B cell (primary cell): ENCODE measurements at regions not wholly inside any gene's neighbourhood (a gene's known extent, or its start where the extent isn't known, plus 50 kb on each side); places are given as distances from the start of the nearest gene placed in this dataset.

Experiments
- ATAC-seq: fragments of 200-7000 bp; cut with Tn5 transposase; one replicate; pipeline ENCODE4 v1.10.0; 2021; ENCODE audit warnings: low read depth, mild to moderate bottlenecking, moderate number of reproducible peaks, moderate library complexity
- CTCF ChIA-PET: fragments of 350-600 bp; sonication (Branson Sonifier 250); formaldehyde crosslinking; loops from one replicate; lab custom pipeline; 2021; ENCODE audit warnings: antibody characterized with exemption, inconsistent platforms; lab: Charles Lee
- POLR2A ChIA-PET: fragments of 350-600 bp; sonication (Branson Sonifier 250); formaldehyde crosslinking; loops from one replicate; lab custom pipeline; 2021; ENCODE audit warnings: antibody characterized with exemption; lab: Charles Lee
- DNase-seq: peaks from one replicate; pipeline ENCODE4 v3.0.0; 2013
- H2AFZ ChIP-seq: 2 replicates; pipeline ENCODE4 v1.6.1; 2012; ENCODE audit warnings: mild to moderate bottlenecking, low read depth, low read length; ENCODE audit not compliant: insufficient read depth, poor library complexity, severe bottlenecking
- H3K27ac ChIP-seq, 2 donors: 1 replicate in 1 of 2; 2 replicates in 1 of 2; pipeline ENCODE4 v1.5.1; 2012 to 2013; ENCODE audit warnings: low read length in 2 of 2, mild to moderate bottlenecking in 2 of 2, moderate library complexity in 1 of 2
- H3K27me3 ChIP-seq, 4 experiments: fragments of 200-600 bp in 1 of 4; sonication (generic) in 1 of 4; replicated peaks in 1 of 4; 1 replicate in 2 of 4; 2 replicates in 2 of 4; pipeline versions ENCODE4 v1.6.1 to v1.7.0; 2013 to 2016; ENCODE audit warnings: low read length in 3 of 4, mild to moderate bottlenecking in 2 of 4, mixed read lengths in 1 of 4, moderate library complexity in 1 of 4; ENCODE audit not compliant: insufficient read depth in 4 of 4, control insufficient read depth in 3 of 4; ENCODE audit errors: control extremely low read depth in 1 of 4
- H3K36me3 ChIP-seq, 2 experiments: replicated peaks in 1 of 2; 1 replicate in 1 of 2; 2 replicates in 1 of 2; pipeline versions ENCODE4 v1.6.1 to v1.7.1; 2013; ENCODE audit warnings: low read length in 1 of 2; ENCODE audit not compliant: insufficient read depth in 2 of 2, control insufficient read depth in 1 of 2; ENCODE audit errors: control extremely low read depth in 1 of 2, extremely low read depth in 1 of 2
- H3K4me1 ChIP-seq, 2 donors: fragments of 200-600 bp in 1 of 2; sonication (generic) in 1 of 2; 1 replicate in 1 of 2; 2 replicates in 1 of 2; pipeline versions ENCODE4 v1.5.1 to v1.6.1; 2013 to 2017; ENCODE audit warnings: low read length in 2 of 2; ENCODE audit not compliant: control insufficient read depth in 2 of 2, insufficient read depth in 2 of 2
- H3K4me2 ChIP-seq: replicated peaks from 2 replicates; pipeline ENCODE3; 2012; ENCODE audit warnings: mild to moderate bottlenecking, low read depth, low read length; ENCODE audit not compliant: poor library complexity, severe bottlenecking
- H3K4me3 ChIP-seq, 5 experiments: fragments of 200-600 bp in 1 of 5; sonication (generic) in 1 of 5; 1 replicate in 3 of 5; 2 replicates in 2 of 5; pipeline versions ENCODE4 v1.5.1 to v1.7.0; 2011 to 2016; ENCODE audit warnings: low read length in 4 of 5, mild to moderate bottlenecking in 4 of 5, low read depth in 2 of 5, control low read depth in 1 of 5, moderate library complexity in 1 of 5; ENCODE audit not compliant: insufficient read depth in 1 of 5; ENCODE audit errors: control extremely low read depth in 1 of 5, extremely low read depth in 1 of 5
- H3K79me2 ChIP-seq: fragments of 200-600 bp; sonication (generic); one replicate; pipeline ENCODE4 v1.6.0; 2016; ENCODE audit warnings: low read length; ENCODE audit not compliant: control insufficient read depth, insufficient read depth
- H3K9ac ChIP-seq: fragments of 200-600 bp; sonication (generic); 2 replicates; pipeline ENCODE4 v1.6.1; 2017; ENCODE audit warnings: mild to moderate bottlenecking, low read length, moderate library complexity
- H3K9me3 ChIP-seq, 3 donors: one replicate each; pipeline versions ENCODE4 v1.6.1 to v1.7.1; 2013; ENCODE audit warnings: low read length in 2 of 3; ENCODE audit not compliant: control insufficient read depth in 2 of 3, insufficient read depth in 1 of 3; ENCODE audit errors: control extremely low read depth in 1 of 3
- H4K20me1 ChIP-seq: 2 replicates; pipeline ENCODE4 v1.6.0; 2012; ENCODE audit warnings: mild to moderate bottlenecking, low read length; ENCODE audit not compliant: insufficient read depth, control insufficient read depth, poor library complexity, severe bottlenecking
- H3K27ac Mint-ChIP-seq: one replicate; pipeline ENCODE4 v1.8.0; 2021; ENCODE audit warnings: mixed read lengths
- H3K27me3 Mint-ChIP-seq: one replicate; pipeline ENCODE4 v1.8.0; 2021; ENCODE audit warnings: mixed read lengths
- H3K4me1 Mint-ChIP-seq: one replicate; pipeline ENCODE4 v1.8.0; 2021; ENCODE audit warnings: mixed read lengths
- H3K4me3 Mint-ChIP-seq: one replicate; pipeline ENCODE4 v1.8.0; 2021; ENCODE audit warnings: mixed read lengths
- H3K9me3 Mint-ChIP-seq: one replicate; pipeline ENCODE4 v1.8.0; 2022; ENCODE audit warnings: mixed read lengths; ENCODE audit not compliant: insufficient read depth
- EZH2 ChIP-seq: IDR thresholded peaks from 2 replicates; pipeline ENCODE4 v1.6.1; 2012; ENCODE audit warnings: borderline replicate concordance, low read depth, mild to moderate bottlenecking, moderate library complexity, low read length; ENCODE audit not compliant: insufficient read depth, poor library complexity, severe bottlenecking
- WGBS: methylation state at CpG from one replicate; pipeline ENCODE4 v1.1.5; 2013; ENCODE audit warnings: missing lambda C conversion rate; ENCODE audit not compliant: insufficient coverage; 5-methylcytosine and 5-hydroxymethylcytosine counted together
- intact Hi-C: fragments of 100-400 bp; cut with micrococcal nuclease; formaldehyde crosslinking; loops from one replicate; pipeline ENCODE4 v1.10.0; 2022
- TF ChIP-seq, protein P1 (sequence below): fragments of 200-600 bp; IDR thresholded peaks from one replicate; pipeline ENCODE4 v1.8.0; 2022; ENCODE audit warnings: antibody characterized with exemption, mild to moderate bottlenecking

DNA sequence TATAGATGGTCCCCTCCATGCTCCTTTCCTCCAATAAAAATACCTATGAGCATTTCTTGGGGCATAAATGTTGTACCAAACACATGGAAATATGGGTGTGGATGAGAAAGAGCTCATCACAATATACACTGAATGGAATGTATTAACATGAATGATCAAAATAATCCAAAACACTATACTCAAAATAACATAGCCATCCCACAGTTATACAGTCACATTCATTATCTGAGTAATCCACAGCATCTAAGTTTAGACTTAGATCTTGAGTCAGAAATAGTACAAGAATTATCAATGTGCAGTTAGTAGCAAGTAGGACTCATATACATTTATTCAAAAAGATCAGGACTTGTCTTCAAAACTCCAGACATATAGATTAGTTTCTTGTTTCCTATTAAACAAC, 175.2 kb upstream of the NREP start:
- no peaks in the 10 kb centered on the region for H3K79me2 ChIP-seq
- H3K4me3 ChIP-seq, result no peak overlapping the region
- H3K4me2 ChIP-seq, result no peak overlapping the region
- H3K9me3 Mint-ChIP-seq, result no peaks in the 10 kb centered on the region
- H3K27me3 Mint-ChIP-seq, result peaks cover 5% of the 10 kb centered on the region
- no peak for ATAC-seq
- no peaks in the 10 kb centered on the region for H3K36me3 ChIP-seq
- intact Hi-C loops, result no loop called here
- CTCF ChIA-PET, result no interaction called here
- no peaks in the 10 kb centered on the region for H3K4me1 ChIP-seq
- no peaks in the 10 kb centered on the region for H3K27me3 ChIP-seq
- H3K4me1 Mint-ChIP-seq, result no peaks in the 10 kb centered on the region
- no peaks in the 10 kb centered on the region for H3K9me3 ChIP-seq
- no peaks in the 10 kb centered on the region for H4K20me1 ChIP-seq
- POLR2A ChIA-PET, result no interaction called here
- H3K9ac ChIP-seq, result no peak overlapping the region
- TF ChIP-seq, protein P1, sequence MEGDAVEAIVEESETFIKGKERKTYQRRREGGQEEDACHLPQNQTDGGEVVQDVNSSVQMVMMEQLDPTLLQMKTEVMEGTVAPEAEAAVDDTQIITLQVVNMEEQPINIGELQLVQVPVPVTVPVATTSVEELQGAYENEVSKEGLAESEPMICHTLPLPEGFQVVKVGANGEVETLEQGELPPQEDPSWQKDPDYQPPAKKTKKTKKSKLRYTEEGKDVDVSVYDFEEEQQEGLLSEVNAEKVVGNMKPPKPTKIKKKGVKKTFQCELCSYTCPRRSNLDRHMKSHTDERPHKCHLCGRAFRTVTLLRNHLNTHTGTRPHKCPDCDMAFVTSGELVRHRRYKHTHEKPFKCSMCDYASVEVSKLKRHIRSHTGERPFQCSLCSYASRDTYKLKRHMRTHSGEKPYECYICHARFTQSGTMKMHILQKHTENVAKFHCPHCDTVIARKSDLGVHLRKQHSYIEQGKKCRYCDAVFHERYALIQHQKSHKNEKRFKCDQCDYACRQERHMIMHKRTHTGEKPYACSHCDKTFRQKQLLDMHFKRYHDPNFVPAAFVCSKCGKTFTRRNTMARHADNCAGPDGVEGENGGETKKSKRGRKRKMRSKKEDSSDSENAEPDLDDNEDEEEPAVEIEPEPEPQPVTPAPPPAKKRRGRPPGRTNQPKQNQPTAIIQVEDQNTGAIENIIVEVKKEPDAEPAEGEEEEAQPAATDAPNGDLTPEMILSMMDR, result no peak
- TF ChIP-seq EZH2, result no peak
- H3K4me3 Mint-ChIP-seq, result no peak overlapping the region
- DNase-seq, result no peak
- H2AFZ ChIP-seq, result no peak overlapping the region
- no peak overlapping the region for H3K27ac Mint-ChIP-seq
- H3K27ac ChIP-seq, result no peak overlapping the region

DNA sequence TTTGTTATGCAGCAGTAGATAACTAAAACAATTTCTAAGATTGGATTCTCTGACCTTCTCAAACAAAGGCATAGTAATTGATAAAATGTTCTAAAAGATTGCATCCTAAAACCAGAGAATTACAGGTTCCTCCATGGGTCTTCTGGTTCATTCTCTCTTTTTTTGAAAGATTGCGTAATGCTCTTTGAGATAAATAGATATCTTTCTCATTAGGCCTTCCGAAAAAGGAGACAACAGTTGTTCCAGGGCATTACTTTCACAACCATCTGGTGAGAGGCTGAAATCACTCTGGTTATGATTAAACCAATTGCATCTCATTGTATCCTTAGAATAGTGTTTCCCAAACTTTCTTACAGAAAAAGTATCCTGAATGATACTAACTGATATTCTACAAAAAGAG, 174.7 kb upstream of the NREP start:
- Mint-ChIP-seq H3K4me1 (no peaks in the 10 kb centered on the region), H3K27ac (no peak overlapping the region), H3K27me3 (peaks cover 3% of the 10 kb centered on the region), H3K9me3 (no peaks in the 10 kb centered on the region), H3K4me3 (no peak overlapping the region)
- Histone ChIP-seq H3K79me2 (no peaks in the 10 kb centered on the region), H2AFZ (no peak overlapping the region), H3K4me2 (no peak overlapping the region), H3K9ac (no peak overlapping the region), H3K4me3 (no peak overlapping the region), H3K27ac (no peak overlapping the region), H3K9me3 (no peaks in the 10 kb centered on the region), H3K36me3 (no peaks in the 10 kb centered on the region), H3K4me1 (no peaks in the 10 kb centered on the region), H3K27me3 (no peaks in the 10 kb centered on the region), H4K20me1 (no peaks in the 10 kb centered on the region)
- no peak for DNase-seq
- intact Hi-C loops, result no loop called here
- CTCF ChIA-PET, result no interaction called here
- no peak for ATAC-seq
- POLR2A ChIA-PET, result no interaction called here
- TF ChIP-seq, protein P1, result no peak
- no peak for TF ChIP-seq EZH2
- no CpG with 5 or more reads among the region's 2 CpGs for WGBS
